A549 (cell line): ENCODE measurements at regions not wholly inside any gene's neighbourhood (a gene's known extent, or its start where the extent isn't known, plus 50 kb on each side); places are given as distances from the start of the nearest gene placed in this dataset.

Source experiments
- ATAC-seq, 2 experiments: fragments of 200-7000 bp in 1 of 2; fragments of >200 bp in 1 of 2; cut with Nextera tagmentation in 1 of 2; cut with Tn5 transposase in 1 of 2; 3 replicates each; pipeline versions ENCODE4 v1.8.0 to v1.9.1; 2018 to 2020; ENCODE audit warnings: mild to moderate bottlenecking in 1 of 2, moderate library complexity in 1 of 2
- CTCF ChIA-PET: fragments of 300-600 bp; sonication (Branson Sonifier 250); formaldehyde crosslinking; extraction: SDS; loops from one replicate; lab custom pipeline; 2021; ENCODE audit warnings: antibody characterized with exemption, inconsistent platforms; lab: Yijun Ruan, JAX
- POLR2A ChIA-PET: fragments of 350-600 bp; formaldehyde crosslinking; extraction: SDS; loops from one replicate; lab custom pipeline; 2021; ENCODE audit warnings: antibody characterized with exemption, inconsistent platforms; lab: Yijun Ruan, JAX
- DNase-seq, 2 experiments: peaks; one replicate each; pipeline versions ENCODE4 v3.0.0 to v3.0.0-alpha.2; 2011 to 2016; ENCODE audit warnings: low read depth in 1 of 2, low spot score in 1 of 2
- FAIRE-seq: peaks from 2 replicates; lab custom pipeline; 2011; peaks lifted over from hg19 to GRCh38; lab: Jason Lieb, UNC
- H3K27ac ChIP-seq, 2 experiments: fragments of >200 bp; sonication (Bioruptor Twin); formaldehyde crosslinking; 3 replicates each; pipeline ENCODE4 v1.5.1; 2016 to 2017
- H3K4me1 ChIP-seq: fragments of >200 bp; sonication (Bioruptor Twin); formaldehyde crosslinking; 3 replicates; pipeline ENCODE4 v1.6.1; 2016
- H3K4me2 ChIP-seq: fragments of >200 bp; sonication (Bioruptor Twin); formaldehyde crosslinking; 3 replicates; pipeline ENCODE4 v1.6.1; 2016
- H3K4me3 ChIP-seq: fragments of >200 bp; sonication (Bioruptor Twin); formaldehyde crosslinking; 3 replicates; pipeline ENCODE4 v1.5.1; 2016
- H3K9me3 ChIP-seq: fragments of >200 bp; sonication (Bioruptor Twin); formaldehyde crosslinking; 3 replicates; pipeline ENCODE4 v1.6.1; 2016
- CHD4 ChIP-seq: fragments of 200-600 bp; sonication (generic); IDR thresholded peaks from 2 replicates; pipeline ENCODE4 v1.6.1; 2016; ENCODE audit warnings: antibody characterized with exemption, mild to moderate bottlenecking, borderline replicate concordance
- EHF ChIP-seq: fragments of 250-450 bp; sonication (Bioruptor Pico); IDR thresholded peaks from 2 replicates; pipeline ENCODE4 v1.5.0; 2020; ENCODE audit warnings: mild to moderate bottlenecking
- EP300 ChIP-seq, 2 experiments: fragments of >200 bp; sonication (Bioruptor Twin); formaldehyde crosslinking; IDR thresholded peaks; 2 replicates in 1 of 2; 3 replicates in 1 of 2; pipeline ENCODE4 v1.6.1; 2016 to 2017
- ESRRA ChIP-seq: fragments of 150-350 bp; IDR thresholded peaks from 2 replicates; pipeline ENCODE4 v1.6.1; 2014; ENCODE audit warnings: mild to moderate bottlenecking, low read length, borderline replicate concordance
- FOSL2 ChIP-seq, 2 experiments: fragments of 450-650 bp in 1 of 2; fragments of >200 bp in 1 of 2; sonication (Bioruptor Twin) in 1 of 2; formaldehyde crosslinking; IDR thresholded peaks; 2 replicates each; pipeline versions ENCODE4 v1.5.0 to v1.6.1; 2016 to 2020; ENCODE audit warnings: mild to moderate bottlenecking in 1 of 2, moderate library complexity in 1 of 2
- GATA3 ChIP-seq: IDR thresholded peaks from 2 replicates; pipeline ENCODE4 v1.6.1; 2012; ENCODE audit warnings: borderline replicate concordance
- HDAC2 ChIP-seq: fragments of 200-600 bp; sonication (generic); IDR thresholded peaks from 2 replicates; pipeline ENCODE4 v1.6.1; 2016
- HEYL ChIP-seq: fragments of 250-450 bp; sonication (Bioruptor Pico); IDR thresholded peaks from 2 replicates; pipeline ENCODE4 v1.8.0; 2021; ENCODE audit warnings: mild to moderate bottlenecking, moderate library complexity
- HOXA7 ChIP-seq: fragments of 250-450 bp; sonication (Bioruptor Pico); IDR thresholded peaks from 2 replicates; pipeline ENCODE4 v1.5.0; 2020; ENCODE audit warnings: mild to moderate bottlenecking, moderate library complexity
- JUNB ChIP-seq: fragments of >200 bp; sonication (Bioruptor Twin); formaldehyde crosslinking; IDR thresholded peaks from 2 replicates; pipeline ENCODE4 v1.6.1; 2016
- KDM1A ChIP-seq: fragments of 200-600 bp; sonication (generic); IDR thresholded peaks from 2 replicates; pipeline ENCODE4 v1.6.1; 2016; ENCODE audit warnings: low read depth, mild to moderate bottlenecking
- KDM5A ChIP-seq: fragments of 200-600 bp; sonication (generic); IDR thresholded peaks from 2 replicates; pipeline ENCODE4 v1.6.1; 2016; ENCODE audit warnings: antibody characterized with exemption, mild to moderate bottlenecking
- MYC ChIP-seq: IDR thresholded peaks from 2 replicates; pipeline ENCODE4 v1.6.1; 2012; ENCODE audit warnings: mild to moderate bottlenecking, inconsistent platforms, low read length, improper control_type of control experiment, borderline replicate concordance
- NR3C1 ChIP-seq: fragments of >200 bp; sonication (Bioruptor Twin); formaldehyde crosslinking; IDR thresholded peaks from 3 replicates; pipeline ENCODE4 v1.6.1; 2017
- RAD21 ChIP-seq, 2 experiments: fragments of >200 bp in 1 of 2; sonication (Bioruptor Twin) in 1 of 2; formaldehyde crosslinking in 1 of 2; IDR thresholded peaks in 1 of 2; conservative IDR thresholded peaks in 1 of 2; 2 replicates in 1 of 2; 3 replicates in 1 of 2; pipeline ENCODE4 v1.6.1; 2012 to 2018; ENCODE audit warnings: inconsistent platforms in 1 of 2
- RARB ChIP-seq: fragments of 250-450 bp; sonication (Bioruptor Pico); IDR thresholded peaks from 2 replicates; pipeline ENCODE4 v1.8.0; 2021; ENCODE audit warnings: mild to moderate bottlenecking, moderate library complexity
- SMC3 ChIP-seq: fragments of >200 bp; sonication (Bioruptor Twin); formaldehyde crosslinking; IDR thresholded peaks from 3 replicates; pipeline ENCODE4 v1.6.1; 2018; ENCODE audit warnings: inconsistent platforms
- SREBF2 ChIP-seq: fragments of 450-650 bp; IDR thresholded peaks from 2 replicates; pipeline ENCODE4 v1.6.1; 2014; ENCODE audit warnings: mild to moderate bottlenecking, moderate library complexity
- TFCP2L1 ChIP-seq: fragments of 250-450 bp; sonication (Bioruptor Pico); IDR thresholded peaks from 2 replicates; pipeline ENCODE4 v1.5.0; 2021; ENCODE audit warnings: mild to moderate bottlenecking
- ZC3H11A ChIP-seq: fragments of 450-650 bp; IDR thresholded peaks from 2 replicates; pipeline ENCODE4 v1.6.1; 2014; ENCODE audit warnings: antibody characterized with exemption, mild to moderate bottlenecking
- ZFP36 ChIP-seq: fragments of 450-650 bp; IDR thresholded peaks from 2 replicates; pipeline ENCODE4 v1.6.1; 2014; ENCODE audit warnings: borderline replicate concordance; ENCODE audit not compliant: partially characterized antibody
- WGBS: methylation state at CpG from one replicate; pipeline ENCODE4 v1.1.6; 2017; ENCODE audit errors: missing lambda C conversion rate; 5-methylcytosine and 5-hydroxymethylcytosine counted together
- TF ChIP-seq, protein P1 (sequence below): fragments of >200 bp; sonication (Bioruptor Twin); formaldehyde crosslinking; IDR thresholded peaks from 3 replicates; pipeline ENCODE4 v1.6.1; 2016
- TF ChIP-seq, protein P2 (sequence below): fragments of >200 bp; sonication (Bioruptor Twin); formaldehyde crosslinking; IDR thresholded peaks from 3 replicates; pipeline ENCODE4 v1.5.1; 2016
- TF ChIP-seq, protein P3 (sequence below): IDR thresholded peaks from 2 replicates; pipeline ENCODE4 v1.6.1; 2012

DNA sequence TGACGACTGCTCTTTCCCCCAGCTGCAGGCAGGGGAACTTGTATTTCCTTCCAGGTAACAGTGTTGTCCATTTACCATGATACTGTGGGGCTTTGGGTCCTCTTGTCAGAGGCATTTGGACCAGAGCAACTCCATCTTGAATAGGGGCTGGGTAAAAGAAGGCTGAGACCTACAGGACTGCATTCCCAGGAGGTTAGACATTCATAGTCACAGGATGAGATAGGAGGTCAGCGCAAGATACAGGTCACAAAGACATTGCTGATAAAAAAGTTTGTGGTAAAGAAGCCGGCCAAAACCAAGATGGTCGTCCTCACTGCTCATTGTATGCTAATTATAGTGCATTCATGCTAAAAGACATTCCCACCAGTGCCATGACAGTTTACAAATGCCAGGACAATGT, 249.5 kb downstream of the SLC4A3 start:
- DNase-seq (no peak), FAIRE-seq (no peak), ATAC-seq (no peak)
- no peaks in the 10 kb centered on the region for H3K9me3 ChIP-seq
- ChIA-PET CTCF (no interaction called here), POLR2A (no interaction called here)
- H3K4me1 ChIP-seq: no peaks in the 10 kb centered on the region
- H3K4me2 ChIP-seq: no peak overlapping the region
- TF ChIP-seq ZC3H11A (no peak), HDAC2 (no peak), MYC (no peak), SMC3 (no peak)
- TF ChIP-seq, protein P1, sequence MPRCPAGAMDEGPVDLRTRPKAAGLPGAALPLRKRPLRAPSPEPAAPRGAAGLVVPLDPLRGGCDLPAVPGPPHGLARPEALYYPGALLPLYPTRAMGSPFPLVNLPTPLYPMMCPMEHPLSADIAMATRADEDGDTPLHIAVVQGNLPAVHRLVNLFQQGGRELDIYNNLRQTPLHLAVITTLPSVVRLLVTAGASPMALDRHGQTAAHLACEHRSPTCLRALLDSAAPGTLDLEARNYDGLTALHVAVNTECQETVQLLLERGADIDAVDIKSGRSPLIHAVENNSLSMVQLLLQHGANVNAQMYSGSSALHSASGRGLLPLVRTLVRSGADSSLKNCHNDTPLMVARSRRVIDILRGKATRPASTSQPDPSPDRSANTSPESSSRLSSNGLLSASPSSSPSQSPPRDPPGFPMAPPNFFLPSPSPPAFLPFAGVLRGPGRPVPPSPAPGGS: no peak
- TF ChIP-seq, all 56 proteins: peak for 0
- no peak overlapping the region for H3K4me3 ChIP-seq
- WGBS: 40% methylated on average over 4 of the region's 4 CpGs
- no peak overlapping the region for H3K27ac ChIP-seq

DNA sequence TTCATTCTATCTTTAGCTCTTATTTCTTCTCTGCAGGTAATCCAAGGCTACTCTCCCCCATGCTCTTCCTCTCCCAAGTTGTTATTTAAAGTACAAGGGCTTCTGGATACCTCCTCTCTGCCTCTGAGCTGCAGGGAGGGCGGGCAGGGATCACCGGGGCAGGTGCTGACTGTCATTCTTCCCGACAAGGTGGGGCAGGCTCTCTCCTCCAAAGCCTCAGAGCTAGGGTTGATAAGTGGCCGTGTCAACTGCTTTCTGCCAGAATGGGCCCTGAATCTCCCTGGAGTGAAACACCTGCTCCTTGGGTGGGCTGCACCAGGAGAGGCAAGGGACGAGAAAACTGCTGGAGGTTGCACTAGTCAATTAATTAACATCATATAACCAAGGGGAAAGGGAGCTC, 250.3 kb downstream of the SLC4A3 start:
- FAIRE-seq (no peak), ATAC-seq (no peak), DNase-seq (no peak)
- Histone ChIP-seq H3K9me3 (no peaks in the 10 kb centered on the region), H3K4me1 (no peaks in the 10 kb centered on the region), H3K4me3 (no peak overlapping the region), H3K27ac (no peak overlapping the region), H3K4me2 (no peak overlapping the region)
- CTCF ChIA-PET: no interaction called here
- TF ChIP-seq GATA3 (no peak), CHD4 (no peak), KDM1A (no peak), HDAC2 (no peak), ZFP36 (no peak), NR3C1 (no peak), EHF (CRISPR knock-in tag) (no peak), SREBF2 (no peak), HEYL (CRISPR knock-in tag) (no peak), RAD21 (conservative IDR thresholded peaks at IDR 0.05 in 1 of 2, IDR thresholded peaks at IDR 0.05 in 1 of 2) (no peak), RARB (CRISPR knock-in tag) (no peak), MYC (no peak), HOXA7 (CRISPR knock-in tag) (no peak), FOSL2 (IDR thresholded peaks at IDR 0.05) (no peak), FOSL2 (CRISPR knock-in tag; IDR thresholded peaks at IDR 0.05) (no peak), EP300 (IDR thresholded peaks at IDR 0.05) (no peak), JUNB (no peak)
- TF ChIP-seq, protein P2, sequence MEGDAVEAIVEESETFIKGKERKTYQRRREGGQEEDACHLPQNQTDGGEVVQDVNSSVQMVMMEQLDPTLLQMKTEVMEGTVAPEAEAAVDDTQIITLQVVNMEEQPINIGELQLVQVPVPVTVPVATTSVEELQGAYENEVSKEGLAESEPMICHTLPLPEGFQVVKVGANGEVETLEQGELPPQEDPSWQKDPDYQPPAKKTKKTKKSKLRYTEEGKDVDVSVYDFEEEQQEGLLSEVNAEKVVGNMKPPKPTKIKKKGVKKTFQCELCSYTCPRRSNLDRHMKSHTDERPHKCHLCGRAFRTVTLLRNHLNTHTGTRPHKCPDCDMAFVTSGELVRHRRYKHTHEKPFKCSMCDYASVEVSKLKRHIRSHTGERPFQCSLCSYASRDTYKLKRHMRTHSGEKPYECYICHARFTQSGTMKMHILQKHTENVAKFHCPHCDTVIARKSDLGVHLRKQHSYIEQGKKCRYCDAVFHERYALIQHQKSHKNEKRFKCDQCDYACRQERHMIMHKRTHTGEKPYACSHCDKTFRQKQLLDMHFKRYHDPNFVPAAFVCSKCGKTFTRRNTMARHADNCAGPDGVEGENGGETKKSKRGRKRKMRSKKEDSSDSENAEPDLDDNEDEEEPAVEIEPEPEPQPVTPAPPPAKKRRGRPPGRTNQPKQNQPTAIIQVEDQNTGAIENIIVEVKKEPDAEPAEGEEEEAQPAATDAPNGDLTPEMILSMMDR: no peak
- 26% methylated on average over 5 of the region's 5 CpGs for WGBS
- POLR2A ChIA-PET: no interaction called here

DNA sequence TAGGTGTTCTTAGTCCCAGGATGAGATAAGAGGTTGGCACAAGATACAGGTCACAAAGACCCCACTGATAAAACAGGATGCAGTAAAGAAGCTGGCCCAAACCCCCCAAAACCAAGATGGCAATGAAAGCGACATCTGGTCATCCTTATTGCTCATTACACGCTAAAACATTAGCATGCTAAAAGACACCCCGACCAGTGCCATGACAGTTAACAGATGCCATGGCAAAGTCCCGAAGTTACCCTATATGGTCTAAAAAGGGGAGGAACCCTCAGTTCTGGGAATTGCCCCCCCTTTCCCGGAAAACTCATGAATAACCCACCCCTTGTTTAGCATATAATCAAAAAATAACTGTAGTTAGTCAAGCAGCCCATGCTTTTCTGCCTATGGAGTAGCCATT, 251.1 kb downstream of the SLC4A3 start:
- Histone ChIP-seq H3K4me2 (no peak overlapping the region), H3K9me3 (no peaks in the 10 kb centered on the region), H3K4me1 (no peaks in the 10 kb centered on the region), H3K4me3 (no peak overlapping the region), H3K27ac (no peak overlapping the region)
- CTCF ChIA-PET: no interaction called here
- 20% methylated on average over 5 of the region's 5 CpGs for WGBS
- ATAC-seq (no peak), FAIRE-seq (no peak), DNase-seq (no peak)
- POLR2A ChIA-PET: no interaction called here
- TF ChIP-seq HEYL (CRISPR knock-in tag): no peak
- TF ChIP-seq, protein P2: no peak
- TF ChIP-seq, protein P3, sequence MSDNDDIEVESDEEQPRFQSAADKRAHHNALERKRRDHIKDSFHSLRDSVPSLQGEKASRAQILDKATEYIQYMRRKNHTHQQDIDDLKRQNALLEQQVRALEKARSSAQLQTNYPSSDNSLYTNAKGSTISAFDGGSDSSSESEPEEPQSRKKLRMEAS: no peak
- TF ChIP-seq KDM5A: no peak
- no peak for TF ChIP-seq ESRRA
- no peak for TF ChIP-seq TFCP2L1 (CRISPR knock-in tag)
